GM18508 (cell line): ENCODE measurements at regions not wholly inside any gene's neighbourhood (a gene's known extent, or its start where the extent isn't known, plus 50 kb on each side); places are given as distances from the start of the nearest gene placed in this dataset.
"Not testable (repeated sequence)": the region's sequence is repeated elsewhere in the genome, so short reads cannot be mapped to it uniquely, and the experiment has no call there.

Source experiments
- ATAC-seq: cut with Tn5 transposase; IDR thresholded peaks from one replicate; pipeline ENCODE4 v1.9.1; 2021; ENCODE audit warnings: moderate number of reproducible peaks; ENCODE audit not compliant: insufficient read depth, unreplicated experiment

DNA sequence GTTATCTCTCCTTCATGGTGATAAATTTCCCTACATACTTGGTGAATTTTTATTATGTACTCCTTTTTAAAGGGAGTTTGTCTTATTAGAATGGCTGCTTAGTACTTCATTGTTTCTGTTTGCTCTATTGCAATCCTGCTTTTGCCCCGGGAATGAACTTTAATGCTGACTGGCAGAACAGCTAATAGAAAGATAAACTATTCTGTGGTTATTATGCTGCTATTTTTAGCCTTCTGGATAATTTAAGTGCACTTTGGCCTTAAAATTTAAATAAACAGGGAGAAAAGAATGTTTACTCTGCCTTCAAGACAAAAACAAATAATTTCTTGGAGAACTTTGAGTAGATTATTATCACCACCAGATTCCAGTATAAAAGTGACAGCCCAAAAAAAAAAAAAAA lies 413.8 kb upstream of the CCDC54 start:
- ATAC-seq = no peak

- no peak for ATAC-seq
These were observed 411.9 kb upstream of the CCDC54 start for GRCh38 chr3:106965307-106965706.

GRCh38 chr3:106969596-106969995 lies 407.6 kb upstream of the CCDC54 start:
- no peak for ATAC-seq

DNA sequence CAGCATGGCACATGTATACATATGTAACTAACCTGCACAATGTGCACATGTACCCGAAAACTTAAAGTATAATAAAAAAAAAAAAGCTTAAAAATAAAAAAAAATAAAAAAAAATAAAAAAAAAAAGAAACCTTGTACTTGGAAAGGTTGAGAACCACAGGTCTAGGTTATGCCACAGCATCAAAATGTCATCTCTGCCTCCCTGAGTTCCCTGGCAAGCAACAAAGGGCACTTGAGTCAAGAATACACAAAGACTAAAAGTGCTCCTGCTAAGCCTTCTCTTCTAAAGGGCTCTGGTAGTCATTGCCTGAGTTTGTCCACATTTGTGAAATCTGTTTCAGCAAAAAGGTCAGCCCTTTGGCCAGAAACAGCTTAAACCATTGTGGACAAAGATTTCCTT lies 395.8 kb upstream of the CCDC54 start:
- no peak for ATAC-seq

- no peak for ATAC-seq
These were observed 391.5 kb upstream of the CCDC54 start for GRCh38 chr3:106985721-106986120.

- not testable (repeated sequence) for ATAC-seq
These were observed 378.2 kb upstream of the CCDC54 start for GRCh38 chr3:106998841-106999682.

DNA sequence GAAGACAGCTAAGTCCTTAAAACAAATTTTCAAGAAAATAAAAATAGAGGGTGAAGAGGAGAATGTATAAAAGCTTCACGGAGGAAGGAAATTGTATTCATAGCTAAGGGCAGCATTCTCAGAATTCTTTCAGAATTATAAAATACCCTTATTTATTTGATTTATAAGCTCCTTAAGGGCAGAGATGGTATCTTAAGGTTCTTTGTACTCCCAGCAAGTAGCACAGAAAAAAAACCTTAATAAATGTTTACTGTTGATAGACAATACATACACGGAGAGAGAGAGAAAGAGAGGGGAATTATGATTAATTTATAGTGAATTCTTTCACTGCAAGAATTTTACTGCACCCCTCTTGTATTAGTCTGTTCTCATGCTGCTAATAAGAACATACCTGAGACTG lies 375.6 kb upstream of the CCDC54 start:
- ATAC-seq = no peak

DNA sequence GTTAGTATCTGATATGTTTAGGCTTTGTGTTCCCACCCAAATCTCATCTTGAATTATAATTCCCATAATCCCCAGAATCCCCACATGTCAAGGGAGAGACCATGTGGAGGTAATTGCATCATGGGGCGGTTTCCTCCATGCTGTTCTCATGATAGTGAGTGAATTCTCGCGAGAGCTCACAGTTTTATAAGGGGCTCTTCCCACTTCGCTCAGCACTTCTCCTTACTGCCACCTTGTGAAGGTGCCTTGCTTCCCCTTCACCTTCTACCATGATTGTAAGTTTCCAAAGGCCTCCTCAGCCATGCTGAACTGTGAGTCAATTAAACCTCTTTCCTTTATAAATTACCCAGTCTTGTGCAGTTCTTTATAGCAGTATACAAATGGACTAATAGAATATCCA lies 371.9 kb upstream of the CCDC54 start:
- not testable (repeated sequence) for ATAC-seq

GRCh38 chr3:107008213-107008612 lies 369.0 kb upstream of the CCDC54 start:
- ATAC-seq = no peak

GRCh38 chr3:107013641-107014040 lies 363.6 kb upstream of the CCDC54 start:
- ATAC-seq = no peak

DNA sequence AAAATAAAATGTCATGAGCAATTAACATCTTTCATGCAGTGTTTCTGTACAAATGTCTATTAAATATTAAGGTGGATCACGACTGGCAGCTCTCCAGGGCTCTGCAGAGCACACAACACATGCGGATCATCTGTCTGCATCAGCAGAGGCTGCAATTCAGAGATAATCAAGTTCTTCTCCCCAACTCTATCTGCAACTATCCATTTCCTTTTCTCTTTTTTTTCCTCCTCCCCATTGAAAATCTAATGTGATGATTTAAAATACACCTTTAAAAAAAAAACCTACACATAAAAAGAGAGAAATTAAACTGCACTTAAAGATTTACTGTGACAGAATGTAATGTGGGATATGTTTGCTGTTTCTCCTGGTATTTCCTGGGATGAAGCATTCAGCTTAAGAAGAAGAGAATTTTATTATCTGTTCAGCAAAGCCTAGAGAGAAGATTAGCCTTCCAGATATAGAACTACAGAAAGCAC lies 352.6 kb upstream of the CCDC54 start:
- no peak for ATAC-seq

- no peak for ATAC-seq
These were observed 351.3 kb upstream of the CCDC54 start for GRCh38 chr3:107025961-107026360.

DNA sequence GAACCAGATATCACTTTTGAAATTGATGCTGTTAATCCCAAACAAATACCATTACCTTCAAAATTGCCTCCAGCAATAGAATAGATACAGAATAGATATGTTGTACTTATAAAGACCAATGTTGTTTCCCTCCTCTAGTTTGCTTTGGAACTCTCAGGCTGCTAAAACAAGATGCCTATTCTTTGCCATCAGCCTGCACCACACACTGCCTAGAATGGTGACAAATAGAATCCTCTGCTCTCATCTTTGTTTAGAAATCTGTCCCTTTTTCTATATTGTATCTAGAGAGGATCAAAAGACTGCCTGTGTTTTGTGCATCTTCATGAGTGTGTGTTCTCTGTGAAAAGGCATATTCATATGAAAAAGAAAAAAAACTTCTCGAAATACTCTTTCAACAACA lies 349.2 kb upstream of the CCDC54 start:
- ATAC-seq = no peak

DNA sequence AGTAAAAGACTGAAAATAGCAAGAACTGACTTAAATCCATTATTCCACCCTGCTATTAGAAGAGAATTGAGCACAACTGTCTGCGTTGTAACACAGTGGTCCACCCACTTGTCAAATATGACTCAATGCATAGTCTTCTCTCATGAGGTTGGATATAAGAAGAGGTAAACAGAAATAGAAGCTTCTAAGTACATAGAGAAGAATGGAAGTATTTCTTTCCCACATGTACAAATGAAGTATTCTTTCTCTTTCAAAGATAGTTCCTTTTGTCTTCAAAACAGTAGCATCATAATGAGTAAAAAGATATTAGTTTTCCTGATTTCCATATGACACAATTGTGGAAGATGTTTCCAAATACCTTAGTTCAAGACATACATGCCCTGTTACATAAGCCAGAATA lies 348.6 kb upstream of the CCDC54 start:
- no peak for ATAC-seq

DNA sequence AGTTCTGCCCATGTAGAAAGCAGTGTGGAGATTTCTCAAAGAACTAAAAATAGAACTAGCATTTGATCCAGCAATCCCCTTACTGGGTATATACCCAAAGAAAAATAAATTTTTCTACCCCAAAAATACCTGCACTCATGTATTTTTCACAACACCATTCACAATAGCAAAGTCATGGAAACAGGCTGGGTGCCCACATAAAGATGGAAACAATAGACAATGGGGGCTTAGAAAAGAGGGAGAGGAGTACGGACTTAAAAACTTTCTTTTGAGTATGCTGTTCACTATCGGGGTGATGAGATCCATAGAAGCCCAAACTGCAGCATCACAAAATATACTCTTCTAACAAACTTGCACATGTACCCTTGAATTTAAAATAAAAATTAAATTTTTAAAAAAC lies 345.1 kb upstream of the CCDC54 start:
- no peak for ATAC-seq

- no peak for ATAC-seq
These were observed 343.1 kb upstream of the CCDC54 start for GRCh38 chr3:107034142-107034541.

DNA sequence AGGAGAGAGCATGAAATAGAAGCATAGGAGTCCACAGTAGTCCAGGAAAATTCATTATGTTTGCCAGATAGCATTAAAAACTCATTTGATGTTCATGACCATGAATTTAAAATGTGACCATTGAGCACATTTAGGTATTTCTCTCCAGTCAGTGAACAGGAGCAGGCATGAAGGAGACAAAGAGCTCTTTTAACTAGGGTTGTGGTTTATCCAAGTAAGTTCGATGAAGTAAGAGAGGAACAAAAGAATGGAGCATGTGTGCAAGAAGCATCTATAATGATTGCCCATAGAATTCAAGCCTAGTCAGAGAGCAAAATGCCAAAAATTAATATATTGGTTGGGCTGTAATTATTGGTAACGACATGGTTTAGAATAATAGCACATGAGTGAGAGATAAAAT lies 342.1 kb upstream of the CCDC54 start:
- no peak for ATAC-seq

- ATAC-seq = no peak
These were observed 332.6 kb upstream of the CCDC54 start for GRCh38 chr3:107044677-107045076.

DNA sequence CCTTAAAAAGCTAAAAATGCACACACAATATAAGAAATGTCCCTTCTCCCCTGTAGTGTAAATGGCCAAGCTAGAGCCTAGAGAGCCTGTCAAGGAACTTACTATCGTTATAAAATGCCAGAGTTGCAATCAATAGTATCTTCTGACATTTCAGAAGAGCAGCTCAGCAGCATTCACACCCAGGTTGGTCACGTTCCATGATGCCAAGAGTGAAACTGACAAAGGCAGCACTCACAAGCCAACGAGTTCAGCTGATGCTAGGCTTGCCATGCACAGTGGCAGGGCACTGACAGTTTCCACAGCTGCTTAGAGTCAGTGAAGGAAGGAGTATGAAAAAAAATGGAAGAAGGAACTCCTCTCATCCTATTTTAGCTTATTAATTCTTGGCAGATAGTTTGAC lies 331.4 kb upstream of the CCDC54 start:
- no peak for ATAC-seq

GRCh38 chr3:107055181-107055942 lies 321.9 kb upstream of the CCDC54 start:
- no peak for ATAC-seq

DNA sequence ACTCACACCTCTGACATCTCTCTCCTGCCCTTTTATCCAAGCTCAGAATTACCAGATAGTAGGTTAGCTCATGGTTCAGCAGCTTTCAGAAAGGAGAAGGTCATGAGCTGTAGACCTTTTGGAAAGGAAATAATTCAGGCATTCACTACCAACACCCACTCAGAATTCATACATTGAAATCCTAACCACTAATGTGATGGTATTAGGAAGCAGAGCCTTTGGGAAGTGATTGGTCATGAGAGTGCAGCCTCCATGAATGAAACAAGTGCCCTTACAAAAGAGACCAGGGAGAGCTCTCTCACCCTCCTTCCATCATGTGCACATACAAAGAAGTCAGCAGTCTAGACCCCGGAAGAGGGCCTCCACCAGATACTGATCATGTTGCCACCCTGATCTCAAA lies 315.8 kb upstream of the CCDC54 start:
- no peak for ATAC-seq

DNA sequence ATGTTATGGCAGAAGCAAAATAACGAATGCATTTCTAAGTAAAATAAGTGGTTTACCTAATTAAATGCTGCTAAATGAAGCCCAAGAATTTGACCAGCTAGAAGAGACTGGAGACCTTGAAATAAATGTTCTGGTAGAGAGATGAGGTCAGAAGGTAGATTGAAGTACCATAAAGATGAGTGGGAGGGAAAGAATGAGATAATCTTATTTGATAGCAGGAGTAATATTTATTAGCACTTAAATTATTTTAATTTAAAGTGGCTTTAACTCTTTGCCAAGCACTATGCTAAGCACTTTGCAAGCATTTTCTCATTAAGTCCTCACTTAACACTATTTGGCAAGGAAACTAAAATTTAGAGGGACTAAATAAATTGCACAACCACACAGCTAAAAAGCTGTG lies 314.9 kb upstream of the CCDC54 start:
- no peak for ATAC-seq
